ENCODE measurements at regions not wholly inside any gene's neighbourhood (a gene's known extent, or its start where the extent isn't known, plus 50 kb on each side); places are given as distances from the start of the nearest gene placed in this dataset.
"Not testable (repeated sequence)": the region's sequence is repeated elsewhere in the genome, so short reads cannot be mapped to it uniquely, and the experiment has no call there.

DNA sequence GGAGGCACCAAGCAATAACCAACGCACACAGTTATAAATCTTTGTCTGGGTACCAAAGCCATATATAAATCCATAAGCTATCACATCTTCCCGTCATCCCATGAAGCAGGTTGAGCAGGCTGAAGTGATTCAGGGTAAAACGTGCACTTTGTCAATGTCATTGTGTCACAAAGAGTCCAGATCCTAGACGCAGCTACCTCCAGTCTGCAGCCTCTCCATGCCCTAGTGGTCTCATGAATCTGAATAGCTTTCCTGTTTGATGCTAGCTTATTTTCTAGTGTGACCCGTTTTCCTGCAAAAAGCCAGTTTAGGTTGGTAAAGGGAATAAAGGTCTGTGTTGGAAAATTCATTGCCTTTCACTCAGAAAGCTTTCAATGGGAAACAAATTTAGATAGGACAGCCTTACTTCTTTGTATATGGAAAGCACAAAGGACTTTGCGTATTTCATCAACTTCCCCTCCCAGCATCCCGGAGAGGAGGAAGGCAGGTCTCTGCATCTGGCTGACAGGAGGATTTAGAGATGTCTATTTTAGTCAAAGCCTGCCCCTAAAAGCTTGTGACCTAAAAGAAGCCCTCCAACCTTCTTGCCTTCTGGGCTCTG, 222.3 kb upstream of the ARL4C start:
- DNase-seq, result no peak

DNA sequence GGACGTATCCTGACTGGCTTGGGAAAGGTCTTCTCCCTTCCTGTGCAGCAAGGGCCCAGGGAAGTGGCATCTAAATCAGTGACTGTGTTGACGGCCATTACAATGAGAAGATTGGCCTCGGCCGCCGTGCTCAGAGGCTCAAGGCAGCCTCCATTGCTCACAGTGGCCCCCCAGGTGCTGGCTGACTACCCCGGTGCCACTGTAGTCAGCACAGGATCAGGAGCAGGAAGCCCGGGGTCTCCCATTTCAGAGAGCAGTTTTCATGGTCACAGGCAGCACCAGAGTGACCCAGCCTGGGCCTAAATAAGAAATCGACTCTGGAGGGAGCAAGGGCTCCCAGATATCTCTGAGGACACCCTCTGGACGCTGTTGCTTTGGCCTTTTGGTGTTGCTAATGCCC, 219.4 kb upstream of the ARL4C start:
- no peak for DNase-seq

DNA sequence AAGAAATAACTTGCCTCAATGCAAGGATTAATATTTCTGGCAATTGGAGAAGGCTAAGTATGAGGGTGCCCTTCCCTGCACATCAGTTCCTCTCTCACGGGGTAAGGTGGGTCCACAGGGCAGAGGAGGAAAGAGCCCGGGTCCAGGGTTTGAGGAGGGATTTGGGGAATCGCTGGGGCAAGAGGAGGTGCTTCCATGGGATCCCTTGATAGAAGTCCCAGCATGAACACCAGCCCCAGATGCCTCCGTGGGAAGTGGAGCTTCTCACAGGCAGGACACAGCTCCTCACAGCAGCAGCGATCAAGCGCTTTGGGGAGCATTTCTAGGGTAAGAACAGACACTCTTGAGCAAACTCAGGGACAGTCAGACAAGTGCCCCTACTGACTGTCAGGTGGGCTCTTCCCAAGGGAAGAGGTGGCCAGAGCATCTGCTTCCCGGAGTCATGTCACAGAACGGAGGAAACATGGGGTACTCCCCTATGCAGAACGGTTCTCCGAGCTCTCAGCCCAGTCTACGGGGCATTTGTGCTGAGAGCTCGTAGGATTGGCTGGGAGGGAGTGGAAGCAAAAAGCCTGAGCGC, 218.9 kb upstream of the ARL4C start:
- DNase-seq, result no peak

DNA sequence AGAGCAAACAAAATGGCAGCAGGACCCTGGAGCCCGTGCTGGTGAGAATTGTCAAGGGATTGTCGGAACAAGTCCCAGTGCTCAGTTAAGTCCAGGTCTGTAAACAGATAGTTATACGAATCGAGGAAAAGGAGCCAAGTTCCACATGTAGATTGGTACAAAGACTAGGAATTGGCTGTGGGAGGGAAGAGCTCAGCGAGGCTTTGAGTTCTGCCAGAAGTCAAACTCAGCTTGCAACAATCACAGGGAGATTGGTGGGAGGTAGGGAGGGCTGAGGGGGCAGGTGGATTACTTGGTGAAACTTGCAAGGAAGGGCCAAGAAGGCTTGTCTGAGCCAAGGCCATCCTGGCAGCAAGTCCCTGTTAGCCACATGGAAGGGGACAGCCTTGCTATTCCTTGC, 217.8 kb upstream of the ARL4C start:
- no peak for DNase-seq

DNA sequence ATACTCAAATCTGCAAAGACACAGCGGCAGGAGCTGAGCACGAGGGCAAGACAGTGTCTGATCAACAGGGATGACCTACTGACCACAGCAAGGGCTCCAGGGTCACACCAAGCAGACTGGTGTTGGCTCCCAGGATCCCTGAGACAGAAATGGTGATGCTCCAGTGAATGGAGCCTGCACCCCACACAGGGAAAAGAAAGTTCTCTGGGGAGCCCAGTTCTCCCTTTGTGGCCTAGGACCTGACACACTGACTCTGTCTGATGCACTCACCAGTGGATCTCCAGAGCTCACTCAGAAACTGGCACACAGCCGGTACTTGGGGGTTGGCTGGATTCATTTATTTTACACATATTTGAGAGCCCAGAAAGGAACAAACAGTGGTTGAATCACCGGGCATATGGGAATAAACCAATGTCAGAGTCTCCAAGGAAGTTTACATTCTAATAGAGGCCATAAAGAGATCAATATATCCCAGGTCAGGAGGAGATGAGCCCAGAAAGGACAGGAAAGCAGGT, 215.6 kb upstream of the ARL4C start:
- DNase-seq, result no peak

DNA sequence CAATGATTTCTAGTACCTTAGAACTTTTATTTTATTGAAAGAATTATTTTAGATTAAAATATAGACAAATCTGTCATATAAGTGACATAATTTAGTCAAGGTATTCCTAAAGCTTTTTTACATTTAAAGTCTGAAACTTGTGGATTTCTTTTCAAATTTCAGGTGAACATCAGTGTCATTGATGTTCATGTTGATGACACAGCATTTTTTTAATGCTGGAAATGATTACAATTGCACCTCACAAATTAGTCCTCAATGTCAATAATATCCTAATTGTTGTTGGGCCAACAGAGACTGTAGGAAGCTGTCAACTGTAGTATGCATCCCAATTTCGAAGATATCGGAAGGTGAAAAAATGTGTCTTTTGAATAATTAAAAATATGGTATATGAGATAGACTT, 214.4 kb upstream of the ARL4C start:
- DNase-seq, result no peak

DNA sequence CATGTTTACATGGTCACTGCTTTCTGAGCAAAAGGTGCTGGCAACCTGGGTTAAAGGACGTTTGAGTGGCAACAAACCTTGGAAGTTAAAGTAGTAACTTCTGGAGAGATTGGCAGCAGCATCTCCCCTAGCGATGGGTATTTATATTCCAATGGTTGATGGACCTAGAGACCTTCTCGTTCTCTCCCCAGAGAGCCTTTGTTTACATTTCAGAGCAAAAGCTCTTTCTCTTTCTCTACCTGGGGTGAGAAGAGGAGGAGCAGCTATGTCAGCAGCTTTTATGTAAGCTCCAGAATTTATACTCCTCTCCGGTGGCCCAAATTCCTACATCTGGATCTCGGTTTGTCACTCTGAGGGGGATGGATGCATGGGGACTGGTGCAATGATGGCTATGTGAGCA, 213.7 kb upstream of the ARL4C start:
- DNase-seq, result no peak

DNA sequence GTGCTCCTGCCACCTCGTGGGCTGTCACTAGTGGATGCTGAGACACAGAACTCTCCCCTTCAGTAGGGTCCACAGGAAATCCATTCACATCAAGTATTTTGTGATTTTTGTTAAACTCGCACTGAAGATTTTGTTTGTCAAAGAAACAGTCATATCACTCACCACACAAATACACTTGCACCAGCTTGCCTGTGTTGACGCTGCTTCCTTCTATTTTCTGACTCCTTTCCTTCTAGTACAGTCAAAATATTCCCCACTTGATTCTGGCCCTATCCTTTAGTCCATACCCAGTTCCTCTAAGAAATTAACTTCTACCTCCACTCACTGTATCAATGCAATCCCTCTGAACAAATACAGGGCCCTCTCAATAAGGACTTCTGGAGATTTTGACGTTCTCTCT, 213.2 kb upstream of the ARL4C start:
- no peak for DNase-seq

DNA sequence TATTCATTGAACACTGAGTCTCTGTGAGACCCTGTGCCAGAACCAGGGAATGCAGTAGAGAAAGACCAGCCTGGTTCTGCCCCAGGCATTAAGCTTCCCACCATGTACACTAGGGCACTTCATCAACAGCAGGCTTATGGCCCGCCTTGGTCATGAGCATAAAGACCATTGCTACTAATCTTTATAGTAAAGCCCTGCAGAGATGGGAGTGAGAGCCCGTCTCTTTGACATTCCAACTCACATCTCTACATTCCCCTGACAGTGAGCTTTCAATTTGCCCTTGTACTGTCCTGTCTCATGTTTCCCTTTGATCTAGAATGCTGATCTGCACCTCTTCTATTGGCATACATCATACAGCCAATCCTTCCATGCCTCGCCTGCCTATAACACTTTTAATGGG, 211.8 kb upstream of the ARL4C start:
- DNase-seq, result no peak

DNA sequence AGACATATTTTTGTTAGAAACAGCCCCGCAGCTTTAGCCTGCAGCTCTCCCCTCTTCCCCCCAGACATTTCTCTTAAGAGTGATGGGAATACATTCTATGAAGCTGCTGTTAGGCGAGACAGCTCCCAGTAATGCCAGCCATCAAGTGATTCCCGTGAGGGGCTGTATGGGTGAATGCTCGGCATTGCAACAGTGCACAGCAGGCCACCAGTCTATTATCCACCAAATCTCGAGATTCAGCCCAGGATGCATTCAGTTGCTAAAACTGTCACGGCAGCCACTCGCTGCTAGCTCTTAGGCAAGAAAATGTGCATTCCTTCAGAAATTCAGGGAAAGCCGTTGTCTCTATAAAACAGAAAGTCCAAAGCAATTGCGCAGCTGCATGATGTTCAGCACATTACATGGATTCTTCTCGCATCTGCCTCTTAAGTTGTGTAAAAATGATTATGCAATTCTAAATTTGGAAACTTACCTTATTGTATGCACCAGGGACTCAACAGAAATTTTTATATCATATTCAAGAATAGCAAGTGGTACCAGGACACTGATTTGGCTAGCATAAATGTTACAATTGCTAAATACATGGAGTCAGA, 211.3 kb upstream of the ARL4C start:
- DNase-seq, result no peak

DNA sequence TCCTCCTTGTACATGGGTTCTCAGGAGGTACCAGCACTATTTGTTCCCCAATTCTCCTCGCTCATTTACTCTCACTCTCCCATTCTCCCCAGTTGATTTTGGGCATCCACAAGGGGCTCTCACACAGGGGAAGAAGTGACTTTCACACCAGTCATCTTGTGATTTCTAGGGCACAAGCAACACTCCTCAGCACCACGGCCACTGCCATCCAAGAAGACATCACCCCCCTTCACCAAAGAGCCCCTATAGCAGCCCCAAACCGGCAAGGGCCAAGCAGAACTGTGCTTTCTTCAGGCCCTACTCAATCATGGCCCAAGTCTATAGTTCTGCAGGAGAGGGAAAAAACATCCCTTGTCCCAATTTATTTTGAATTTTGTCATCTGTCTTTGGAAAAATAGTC, 209.2 kb upstream of the ARL4C start:
- no peak for DNase-seq

DNA sequence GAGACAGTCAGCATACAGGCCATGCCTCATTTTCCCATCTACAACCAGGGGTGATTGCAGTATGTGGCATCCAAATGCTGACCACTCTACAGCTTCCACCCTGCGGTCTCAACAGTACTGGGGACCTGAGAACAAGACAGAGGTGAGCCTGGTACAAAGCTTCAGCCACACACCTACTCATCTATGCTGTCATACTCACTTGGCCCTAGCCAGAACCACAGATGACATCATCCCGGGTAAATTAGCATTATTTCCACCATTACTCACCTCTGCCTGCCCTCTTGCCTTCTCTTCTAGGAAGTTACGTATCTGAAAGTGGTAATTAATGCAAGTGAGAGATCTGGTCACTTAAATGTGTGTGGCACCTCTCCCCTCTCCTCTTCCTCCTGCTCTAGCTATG, 208.2 kb upstream of the ARL4C start:
- no peak for DNase-seq

DNA sequence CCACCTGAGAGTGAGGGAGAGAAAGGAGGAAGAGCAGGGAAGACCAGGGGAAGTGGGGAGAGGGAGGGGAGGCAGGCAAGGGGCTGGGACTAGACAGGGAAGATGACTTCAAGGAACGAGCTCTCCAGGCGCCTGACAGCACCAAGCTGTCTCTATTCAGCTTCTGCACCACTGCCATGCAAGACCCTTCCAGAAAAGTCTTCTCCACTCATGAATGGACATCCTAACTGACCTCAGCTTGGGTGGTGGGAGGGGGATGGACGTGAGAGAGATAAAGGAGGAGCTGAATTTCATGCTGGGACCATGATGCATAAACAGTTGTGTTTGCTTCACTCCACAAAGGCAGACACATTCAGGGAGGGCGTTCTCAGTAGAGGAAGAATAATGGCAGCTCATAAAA, 206.4 kb upstream of the ARL4C start:
- no peak for DNase-seq

DNA sequence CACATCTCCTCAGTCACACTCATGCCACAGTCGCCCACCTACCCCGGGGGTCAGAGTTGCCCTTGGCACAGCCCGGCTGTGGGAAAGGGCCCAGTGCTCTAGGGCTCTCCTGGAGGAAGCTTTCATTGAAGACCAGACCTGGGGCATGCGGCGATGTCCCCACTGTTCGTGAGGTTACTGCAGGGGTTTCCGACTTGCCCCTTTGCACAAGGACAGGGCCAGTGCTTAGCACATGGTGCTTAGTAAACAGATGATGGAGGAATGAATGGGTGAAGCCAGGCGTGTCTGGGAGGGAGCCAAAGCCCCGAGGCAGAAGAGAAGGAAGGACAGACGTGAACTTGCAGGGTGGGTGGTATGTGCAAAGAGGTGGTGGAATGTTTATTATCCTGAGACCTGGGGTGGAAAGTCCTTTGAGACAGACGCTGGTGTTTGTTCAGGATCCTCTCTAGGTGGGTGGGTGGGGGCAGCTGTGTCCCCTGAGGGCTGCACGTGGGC, 205.9 kb upstream of the ARL4C start:
- no peak for DNase-seq

DNA sequence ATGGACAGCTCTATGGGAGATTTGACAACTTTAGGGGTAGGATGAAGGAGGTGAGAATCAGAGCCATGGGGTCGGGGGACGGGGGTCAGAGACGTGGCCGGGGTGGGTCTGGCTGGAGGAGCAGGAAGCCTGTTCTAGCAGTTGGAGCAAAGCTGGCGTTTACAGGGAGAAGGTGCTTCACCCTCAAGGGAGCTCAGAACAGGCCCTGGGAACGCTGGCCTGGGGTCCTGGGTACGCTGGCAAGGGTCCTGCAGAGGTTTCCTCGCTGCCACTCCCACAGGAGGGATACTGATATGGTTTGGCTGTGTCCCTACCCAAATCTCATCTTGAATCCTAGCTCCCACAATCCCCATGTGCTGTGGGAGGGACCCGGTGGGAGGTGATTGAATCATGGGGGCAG, 205.0 kb upstream of the ARL4C start:
- no peak for DNase-seq

DNA sequence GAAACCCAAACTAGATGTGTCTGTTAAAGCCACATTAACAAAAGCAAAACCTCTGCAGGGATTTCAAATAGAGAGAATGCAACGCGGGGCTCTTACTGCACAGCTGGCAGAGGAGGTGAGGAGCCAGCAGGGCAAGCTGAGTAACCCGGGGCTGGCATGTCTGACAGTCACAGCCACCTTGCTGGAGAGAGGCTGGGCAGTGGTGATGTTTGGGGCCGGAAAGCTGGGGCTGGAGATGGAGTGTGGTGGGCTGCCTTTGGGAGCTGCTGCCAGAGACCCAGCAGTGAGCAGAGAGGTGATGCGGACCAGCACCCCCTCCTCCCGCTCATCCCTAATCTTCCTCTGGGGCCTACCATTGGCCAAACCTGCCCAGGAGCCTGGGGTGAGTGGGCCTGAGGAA, 204.5 kb upstream of the ARL4C start:
- no peak for DNase-seq

DNA sequence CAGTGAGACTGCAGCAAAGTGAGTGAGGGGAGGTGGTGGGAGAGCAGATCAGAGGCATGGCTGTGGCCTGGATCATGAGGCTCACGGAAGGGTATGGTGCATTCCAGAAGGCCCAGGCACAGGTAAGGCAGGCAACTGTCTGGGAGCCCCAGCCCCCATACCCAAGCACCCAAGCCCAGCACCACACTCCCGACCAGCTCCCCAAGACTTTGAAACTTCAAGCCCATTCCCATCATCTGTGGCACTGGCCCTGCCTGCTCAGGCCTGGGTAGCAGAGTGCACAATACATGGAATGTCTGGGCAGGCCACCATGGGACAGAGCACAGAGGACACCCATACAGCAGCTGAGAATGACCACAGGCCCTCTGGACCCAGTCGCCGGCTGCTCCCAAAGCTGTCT, 202.6 kb upstream of the ARL4C start:
- no peak for DNase-seq

DNA sequence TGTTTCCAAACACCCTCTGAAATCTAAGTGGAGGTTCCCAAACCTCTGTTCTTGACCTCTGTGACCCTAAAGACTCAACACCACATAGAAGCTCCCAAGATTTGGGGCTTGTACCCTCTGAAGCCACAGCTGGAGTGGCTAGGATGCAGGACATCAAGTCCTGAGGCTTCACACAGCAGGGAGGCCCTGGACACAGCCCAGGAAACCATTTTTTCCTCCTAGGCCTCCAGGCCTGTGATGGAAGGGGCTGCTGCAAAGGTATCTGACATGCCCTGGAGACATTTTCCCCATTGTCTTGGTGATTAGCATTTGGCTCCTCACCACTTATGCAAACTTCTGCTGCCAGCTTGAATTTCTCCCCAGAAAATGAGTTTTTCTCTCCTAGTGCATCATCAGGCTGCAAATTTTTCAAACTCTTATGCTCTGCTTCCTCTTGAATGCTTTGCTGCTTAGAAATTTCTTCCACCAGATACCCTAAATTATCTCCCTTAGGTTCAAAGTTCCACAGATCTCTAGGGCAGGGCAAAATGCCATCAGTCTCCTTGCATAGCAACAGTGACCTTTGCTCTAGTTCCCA, 200.5 kb upstream of the ARL4C start:
- DNase-seq, result not testable (repeated sequence)

DNA sequence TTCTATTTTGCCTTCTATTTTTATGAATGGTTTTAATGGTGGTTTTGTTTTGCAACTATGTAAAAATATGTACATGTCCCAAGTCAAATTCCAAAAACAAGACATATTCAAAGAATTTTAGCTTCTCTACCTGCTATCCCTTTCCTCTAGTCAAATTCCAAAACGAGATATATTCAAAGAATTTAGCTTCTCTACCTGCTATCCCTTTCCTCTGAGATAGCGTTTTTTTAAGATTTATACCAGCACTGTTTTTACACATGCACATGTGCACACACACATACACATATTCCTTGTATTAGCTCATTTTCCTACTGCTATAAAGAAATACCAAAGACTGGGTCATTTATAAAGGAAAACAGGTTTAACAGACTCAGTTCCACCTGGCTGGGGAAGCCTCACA, 199.1 kb upstream of the ARL4C start:
- no peak for DNase-seq

DNA sequence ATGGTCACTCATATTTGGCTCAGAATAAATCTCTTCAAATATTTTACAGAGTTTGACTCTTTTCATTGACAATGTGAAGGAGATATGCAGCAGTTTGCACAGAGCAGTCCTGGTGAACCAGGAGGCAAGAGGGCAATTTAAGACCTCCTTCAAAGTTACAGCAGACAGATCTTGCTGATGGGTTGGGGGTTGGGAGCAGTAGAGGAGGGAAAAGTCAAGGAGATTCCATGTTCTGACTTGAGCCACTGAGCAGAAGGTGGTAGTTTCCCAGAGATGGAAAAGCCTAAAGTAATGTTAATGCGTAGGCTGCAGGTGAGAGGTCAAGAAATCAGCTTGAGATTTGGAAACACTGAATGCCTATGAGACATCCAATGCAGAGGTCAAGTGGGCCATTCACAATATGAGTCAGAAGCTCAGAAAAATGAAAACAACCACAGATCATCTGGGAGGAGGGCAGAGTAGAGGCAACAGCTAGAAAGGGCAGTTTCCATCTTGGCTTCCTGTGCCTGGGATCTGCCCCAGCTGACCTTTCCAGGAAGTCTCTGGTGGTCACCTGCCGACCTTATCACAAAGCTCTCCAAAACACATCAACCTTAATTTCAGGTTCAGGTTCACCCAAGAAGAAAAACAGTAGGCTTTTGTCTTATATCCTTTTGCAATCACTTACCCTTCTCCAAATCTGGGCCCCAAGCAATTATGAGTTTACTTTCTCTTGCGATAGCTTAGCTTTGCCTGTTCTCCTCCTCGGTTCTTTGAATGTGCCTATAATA, 197.5 kb upstream of the ARL4C start:
- DNase-seq, result no peak

DNA sequence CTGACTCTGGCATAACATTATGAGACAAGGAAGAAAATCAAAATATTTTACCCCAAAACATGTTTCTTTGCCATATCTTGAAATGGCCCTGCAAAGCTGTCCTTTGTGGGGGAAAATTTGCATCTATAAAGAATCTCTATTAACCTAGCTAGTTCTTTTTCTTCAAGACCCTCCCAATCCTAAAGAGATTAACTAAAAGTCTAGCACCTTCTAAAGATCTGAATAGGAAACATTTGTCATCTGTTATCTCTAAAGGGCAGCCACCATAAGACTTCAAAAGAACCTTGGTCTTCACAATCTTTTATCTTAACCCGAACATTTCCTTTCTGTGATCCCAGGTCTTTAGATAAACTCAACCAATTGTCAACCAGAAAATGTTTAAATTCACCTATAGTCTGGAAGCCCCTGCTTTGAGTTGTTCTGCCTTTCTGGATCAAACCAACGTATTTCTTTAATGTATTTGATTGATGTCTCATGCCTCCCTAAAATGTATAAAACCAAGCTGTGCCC, 196.9 kb upstream of the ARL4C start:
- DNase-seq, result not testable (repeated sequence)

DNA sequence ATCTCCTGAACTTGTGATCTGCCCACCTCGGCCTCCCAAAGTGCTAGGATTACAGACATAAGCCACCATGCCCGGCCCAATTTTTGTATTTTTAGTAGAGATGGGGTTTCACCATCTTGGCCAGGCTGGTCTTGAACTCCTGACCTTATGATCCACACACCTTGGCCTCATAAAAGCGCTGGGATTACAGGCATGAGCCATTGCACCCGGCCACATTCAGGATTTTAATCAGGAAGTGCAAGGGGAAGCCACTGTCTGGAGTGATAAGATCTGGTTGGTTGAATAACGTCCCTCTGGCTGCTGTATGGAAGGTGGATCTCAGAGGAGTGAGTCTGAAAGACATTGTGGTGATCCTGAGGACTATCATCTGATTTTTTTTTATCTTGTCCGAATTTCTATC, 196.3 kb upstream of the ARL4C start:
- DNase-seq, result not testable (repeated sequence)
